GM21390 (cell line): ENCODE measurements at regions not wholly inside any gene's neighbourhood (a gene's known extent, or its start where the extent isn't known, plus 50 kb on each side); places are given as distances from the start of the nearest gene placed in this dataset.
"Not testable (repeated sequence)": the region's sequence is repeated elsewhere in the genome, so short reads cannot be mapped to it uniquely, and the experiment has no call there.

ENCODE experiments used
- ATAC-seq: cut with Tn5 transposase; IDR thresholded peaks from one replicate; pipeline ENCODE4 v1.9.1; 2021; ENCODE audit not compliant: unreplicated experiment

DNA sequence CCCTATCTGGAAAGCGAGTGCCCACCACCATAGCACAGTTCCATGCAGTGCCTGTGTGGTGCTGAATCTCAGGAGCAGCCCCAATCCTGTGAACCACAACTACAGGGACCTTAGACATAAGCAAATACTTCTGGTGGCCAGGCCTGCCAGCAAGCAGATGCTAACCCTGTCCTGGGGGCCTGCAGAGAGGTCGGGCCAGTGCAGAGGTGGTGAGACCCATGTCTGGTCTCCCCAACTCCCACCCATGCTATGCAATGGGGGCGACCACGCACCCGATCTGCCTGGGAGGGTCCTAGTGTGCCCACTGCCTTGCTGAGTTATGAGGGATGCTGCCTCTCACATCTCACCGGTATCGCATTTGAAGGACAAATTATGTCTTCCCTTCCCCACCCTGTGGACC lies 151.6 kb upstream of the ZNF337 start:
- no peak for ATAC-seq

DNA sequence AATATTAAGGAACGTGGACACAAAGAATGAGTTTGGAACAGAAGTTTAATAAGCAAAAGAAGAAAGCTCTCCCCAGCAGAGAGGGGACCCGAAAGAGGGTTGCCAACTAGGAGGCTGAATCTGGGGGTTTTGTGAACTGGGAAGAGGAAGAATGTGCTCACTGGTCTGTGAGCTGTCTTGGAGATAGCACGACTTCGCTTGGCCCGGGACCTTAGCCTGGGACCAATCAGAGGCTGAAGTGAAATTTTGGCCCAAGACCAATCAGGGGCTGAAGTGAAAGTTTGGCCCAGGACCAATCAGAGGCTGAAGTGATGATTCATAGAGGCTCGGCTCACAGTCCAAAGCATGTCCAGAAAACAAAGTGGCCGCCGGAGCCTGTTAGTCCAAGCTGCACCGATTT lies 148.0 kb upstream of the ZNF337 start:
- ATAC-seq, result not testable (repeated sequence)

DNA sequence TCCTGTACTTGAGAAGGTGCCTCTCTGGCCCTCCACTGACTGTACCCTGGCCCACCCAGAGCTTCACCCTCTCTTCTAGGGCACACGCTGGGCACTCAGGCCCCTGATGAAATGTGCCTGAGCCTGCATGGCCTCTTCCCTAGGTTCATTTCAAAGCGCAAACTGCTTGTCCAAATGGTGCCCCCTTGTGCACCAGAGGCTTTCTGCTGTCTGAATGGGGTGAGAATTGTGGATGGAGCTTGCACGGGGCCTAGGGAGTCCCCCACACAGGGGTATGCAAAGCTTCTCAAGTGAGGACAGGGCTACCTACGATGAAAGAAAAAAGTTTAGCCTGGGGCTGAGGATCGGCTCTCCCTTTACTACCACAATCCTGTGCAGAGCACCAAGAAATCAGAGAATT lies 116.9 kb upstream of the ZNF337 start:
- not testable (repeated sequence) for ATAC-seq

DNA sequence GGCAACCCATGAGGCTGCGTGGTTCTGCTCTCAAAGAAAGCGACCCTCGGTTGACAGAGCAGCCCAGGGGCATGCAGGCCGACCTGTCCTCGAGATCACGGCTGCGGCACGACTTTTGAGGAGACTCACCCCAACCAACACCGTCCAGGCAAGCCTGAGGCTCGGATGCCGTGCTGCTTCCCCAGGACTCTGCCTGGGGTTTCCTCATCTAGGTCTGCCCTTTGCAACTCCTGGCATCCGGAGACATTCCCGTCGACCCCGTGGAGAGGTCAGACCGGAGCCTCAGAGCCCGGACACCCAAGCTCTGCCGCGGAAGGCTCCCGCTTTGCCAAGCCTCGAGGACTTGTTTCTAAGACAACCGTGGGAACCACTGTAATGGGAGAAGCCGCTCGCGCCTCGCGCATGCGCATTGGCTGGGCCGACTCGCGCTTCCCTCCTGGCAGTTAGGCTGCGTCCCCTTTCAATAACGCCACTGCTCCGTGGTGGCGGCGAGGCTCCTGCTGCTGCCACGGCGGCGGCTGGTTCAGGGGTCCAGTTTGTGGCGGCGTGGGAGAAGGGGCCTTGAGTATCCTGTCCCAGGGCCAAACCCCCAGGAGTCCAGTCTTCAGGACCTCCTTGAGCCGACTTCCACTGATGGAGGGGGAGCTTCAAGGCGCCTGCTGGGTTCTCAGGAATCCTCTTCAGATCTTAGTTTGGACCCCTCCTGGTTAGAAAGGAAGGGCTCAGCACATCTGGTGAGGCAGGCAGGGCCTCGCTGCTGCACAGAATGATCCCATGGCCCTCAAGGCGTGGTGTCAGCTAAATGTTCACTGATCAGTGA lies 101.7 kb upstream of the ZNF337 start:
- not testable (repeated sequence) for ATAC-seq

DNA sequence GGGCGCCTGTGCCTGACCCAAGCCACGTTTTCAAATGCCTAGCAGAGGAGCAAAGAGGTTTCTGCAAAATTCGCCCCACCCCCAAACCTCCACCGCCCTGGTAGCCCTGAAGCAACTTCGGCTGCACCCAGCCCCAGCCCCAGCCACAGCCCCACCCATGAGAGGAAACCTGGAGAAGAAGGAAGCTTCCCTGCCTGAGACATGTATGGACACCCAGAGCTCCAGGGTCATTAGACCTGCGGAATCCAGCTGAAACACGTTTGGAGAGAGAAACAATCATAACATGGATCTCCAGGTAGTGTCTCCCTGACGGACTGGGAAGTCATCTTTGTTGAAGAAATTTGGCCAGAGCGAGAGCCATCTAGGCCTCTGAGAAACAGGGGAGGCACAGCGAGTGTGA lies 100.4 kb upstream of the ZNF337 start:
- ATAC-seq, result not testable (repeated sequence)

DNA sequence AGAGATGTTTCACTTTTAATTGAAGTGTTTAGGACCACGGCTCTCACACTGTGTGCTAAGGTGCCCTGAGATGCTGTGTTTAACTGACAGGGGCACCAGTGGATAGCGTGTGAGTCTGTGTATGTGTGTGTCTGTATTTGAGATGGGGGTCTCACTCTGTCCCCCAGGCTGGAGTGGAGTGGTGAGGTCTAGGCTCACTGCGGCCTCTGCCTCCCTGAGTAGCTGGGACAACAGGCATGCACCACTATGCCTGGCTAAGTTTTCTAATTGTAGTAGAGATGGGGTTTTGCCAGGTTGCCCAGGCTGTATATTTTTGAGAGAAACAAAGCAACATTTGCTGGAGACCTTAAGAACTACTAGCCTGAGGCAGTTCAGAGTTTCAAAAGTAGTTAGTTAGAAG lies 80.6 kb upstream of the ZNF337 start:
- not testable (repeated sequence) for ATAC-seq

DNA sequence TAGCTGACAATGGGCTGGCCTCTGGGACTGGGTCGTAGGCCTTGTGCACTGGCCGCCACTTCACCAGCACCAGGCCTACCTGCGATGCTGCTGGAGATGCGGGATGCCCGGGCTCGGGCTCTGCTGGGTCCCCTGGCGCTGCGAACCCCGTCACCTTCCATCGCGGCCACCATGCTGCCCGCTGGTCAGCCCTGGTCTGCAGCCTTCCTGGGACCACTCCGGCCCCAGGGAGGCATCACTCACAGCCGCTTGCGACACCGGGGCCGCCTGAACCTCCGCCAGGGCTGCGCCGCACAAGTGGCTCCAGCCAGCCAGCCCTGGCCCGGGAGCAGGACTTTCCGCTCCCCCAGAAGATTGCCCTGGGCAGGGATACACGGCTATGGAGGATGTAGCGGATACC lies 78.1 kb upstream of the ZNF337 start:
- ATAC-seq, result not testable (repeated sequence)

DNA sequence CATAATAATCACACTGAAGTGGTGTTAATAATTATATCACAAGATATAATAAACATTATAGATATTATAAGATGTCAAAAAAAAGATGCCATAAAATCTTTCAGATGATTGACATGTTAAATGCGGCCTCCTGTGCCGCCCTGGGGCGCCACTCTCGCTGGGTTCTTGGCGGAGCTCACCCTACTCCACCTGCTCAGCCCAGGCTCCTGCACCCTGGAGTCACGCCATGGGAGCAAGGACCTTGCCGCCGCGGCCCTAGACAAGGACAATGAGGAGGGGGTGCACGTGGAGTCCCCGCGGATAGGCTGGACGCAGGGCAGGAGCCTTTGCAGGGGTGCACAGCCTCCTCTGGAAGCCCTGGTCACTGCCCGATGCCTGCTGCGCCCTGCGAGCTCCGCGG lies 77.5 kb upstream of the ZNF337 start:
- ATAC-seq, result not testable (repeated sequence)

DNA sequence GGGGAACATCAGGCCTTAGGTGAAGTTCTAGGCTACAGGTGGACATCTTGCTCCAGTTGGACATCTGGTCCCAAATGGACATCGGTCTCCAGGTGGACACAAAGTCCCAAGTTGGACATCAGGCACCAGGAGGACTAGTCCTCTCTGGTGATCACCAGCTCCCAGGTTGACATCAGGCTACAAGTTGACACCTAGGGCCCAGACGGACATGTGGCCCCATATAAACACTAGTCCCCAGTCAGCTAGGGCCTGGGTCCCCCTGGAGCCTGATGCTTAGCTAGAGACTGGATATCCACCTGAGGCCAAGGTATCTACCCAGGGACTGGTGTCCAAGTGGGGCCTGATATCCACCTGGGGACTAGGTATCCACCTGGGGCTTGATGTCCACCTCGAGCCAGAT lies 75.8 kb upstream of the ZNF337 start:
- not testable (repeated sequence) for ATAC-seq

DNA sequence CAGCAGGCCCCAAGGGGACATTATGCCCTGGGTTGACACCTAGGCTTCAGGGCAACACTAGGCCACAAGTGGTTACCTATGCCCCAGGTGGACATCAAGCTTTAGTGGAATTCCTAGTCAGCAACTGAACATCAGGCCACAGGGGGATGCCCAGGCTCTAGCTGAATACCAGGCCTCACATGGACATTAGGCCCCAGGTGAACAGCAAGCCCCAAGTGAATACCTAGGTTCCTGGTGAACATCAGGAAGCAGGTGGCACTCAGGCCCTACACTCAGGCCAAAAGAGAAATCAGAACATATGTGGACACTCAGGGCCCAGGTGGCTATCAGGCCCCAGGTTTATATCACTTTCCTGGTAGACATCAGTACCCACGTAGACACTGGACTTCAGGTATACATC lies 75.2 kb upstream of the ZNF337 start:
- ATAC-seq, result not testable (repeated sequence)

DNA sequence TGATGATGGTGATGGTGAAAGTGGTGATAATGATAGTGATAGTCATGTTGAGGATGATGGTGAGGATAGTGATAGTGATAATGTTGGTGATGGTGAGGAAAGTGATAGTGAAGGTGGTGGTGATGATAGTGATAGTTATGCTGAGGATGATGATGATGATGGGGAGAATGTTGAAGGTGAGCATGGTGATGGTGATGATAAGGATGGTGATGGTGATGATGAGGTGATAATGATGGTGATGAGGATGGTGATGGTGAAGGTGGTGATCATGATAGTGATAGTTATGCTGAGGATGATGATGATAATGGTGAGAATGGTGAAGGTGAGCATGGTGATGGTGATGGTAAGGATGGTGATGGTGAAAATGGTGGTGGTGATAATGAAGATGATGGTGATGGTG lies 64.9 kb upstream of the ZNF337 start:
- no peak for ATAC-seq

DNA sequence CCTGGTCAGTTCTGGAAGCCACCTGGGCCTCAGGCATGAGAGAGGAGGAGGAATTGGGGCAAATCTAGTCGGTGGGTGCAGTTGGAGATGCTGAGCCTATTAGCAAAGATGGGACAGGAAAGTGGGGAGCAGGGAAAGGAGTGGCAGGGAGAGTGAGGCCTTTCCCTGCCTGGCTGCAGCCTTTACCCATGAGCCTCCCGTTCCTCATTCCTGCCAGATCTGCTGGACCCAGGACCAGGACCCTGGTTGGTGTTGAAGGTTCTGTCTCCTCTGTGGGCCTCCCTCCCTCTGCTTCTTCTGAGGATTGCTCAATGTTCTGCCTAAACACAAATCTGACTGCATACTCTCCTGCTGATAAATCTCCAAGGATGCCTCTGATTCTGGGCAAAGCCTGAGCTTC lies 64.4 kb upstream of the ZNF337 start:
- not testable (repeated sequence) for ATAC-seq

DNA sequence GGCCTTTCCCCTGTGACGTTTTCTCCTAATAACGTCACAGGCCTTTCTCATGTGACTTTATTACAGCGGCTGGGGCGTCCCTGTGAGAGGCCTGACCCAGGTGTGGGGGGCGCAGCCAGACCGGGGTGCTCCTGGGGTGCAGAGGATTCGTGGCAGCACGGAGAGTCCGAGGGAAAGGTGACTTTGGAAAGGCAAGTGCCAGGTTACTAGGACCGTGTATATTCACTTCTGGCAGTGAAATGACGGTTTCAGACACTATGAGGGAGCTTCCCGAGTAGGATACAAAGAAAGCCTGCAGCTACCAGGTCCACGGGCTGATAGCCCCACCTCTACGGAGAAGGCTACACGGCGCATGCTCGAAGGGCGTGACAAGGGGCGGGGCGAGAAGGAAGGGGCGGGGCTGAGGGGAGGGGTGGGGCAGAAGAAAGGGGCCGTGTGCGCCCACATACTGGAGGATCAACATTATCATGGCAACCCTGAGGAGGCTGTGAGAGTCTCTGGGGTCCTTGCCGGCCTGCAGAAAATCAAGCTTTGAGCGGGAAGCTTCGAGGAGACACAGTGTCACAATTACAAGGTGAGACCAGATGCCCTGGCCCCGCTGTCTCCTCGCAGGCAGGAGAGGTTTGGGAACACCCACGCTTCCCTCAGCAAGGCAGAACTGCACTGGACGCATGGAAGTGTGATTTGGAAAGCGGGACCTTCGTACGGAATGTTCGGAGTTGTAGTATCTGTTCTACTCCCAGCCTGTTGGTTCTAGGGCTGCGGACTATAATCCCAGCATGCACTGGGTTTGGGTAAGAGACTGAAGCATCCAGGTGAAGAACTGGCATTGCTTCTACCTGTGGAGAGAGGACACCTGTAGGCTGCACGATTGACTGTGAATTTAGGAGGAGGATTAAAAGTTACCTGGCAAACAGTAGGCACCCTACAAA lies 54.4 kb upstream of the ZNF337 start:
- ATAC-seq, result no peak

DNA sequence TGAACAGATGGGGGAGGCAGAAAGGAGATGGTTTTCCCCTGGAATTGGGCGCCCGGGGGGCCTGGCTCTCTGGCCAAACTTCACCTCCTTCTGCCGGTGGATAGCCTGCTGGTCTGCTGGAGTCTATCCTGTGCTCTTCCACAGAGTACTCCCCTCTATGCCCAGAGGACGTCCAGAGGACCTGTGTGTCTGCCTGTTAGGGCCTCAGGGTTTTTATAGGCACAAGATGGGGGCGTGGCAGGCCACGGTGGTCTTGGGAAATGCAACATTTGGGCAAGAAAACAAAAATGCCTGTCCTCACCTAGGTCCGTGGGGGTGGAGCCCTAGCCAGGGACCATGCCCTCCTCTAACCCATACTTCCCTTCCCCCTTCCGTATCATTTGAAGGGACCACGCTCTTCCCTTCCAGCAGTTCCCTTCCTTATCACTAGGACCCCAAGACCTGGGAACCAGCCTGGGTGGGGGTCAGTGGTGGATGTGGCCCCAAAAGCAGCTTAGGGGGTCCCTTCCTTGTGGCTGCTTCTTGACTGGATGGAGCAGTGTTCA lies 53.6 kb upstream of the ZNF337 start:
- ATAC-seq, result no peak

DNA sequence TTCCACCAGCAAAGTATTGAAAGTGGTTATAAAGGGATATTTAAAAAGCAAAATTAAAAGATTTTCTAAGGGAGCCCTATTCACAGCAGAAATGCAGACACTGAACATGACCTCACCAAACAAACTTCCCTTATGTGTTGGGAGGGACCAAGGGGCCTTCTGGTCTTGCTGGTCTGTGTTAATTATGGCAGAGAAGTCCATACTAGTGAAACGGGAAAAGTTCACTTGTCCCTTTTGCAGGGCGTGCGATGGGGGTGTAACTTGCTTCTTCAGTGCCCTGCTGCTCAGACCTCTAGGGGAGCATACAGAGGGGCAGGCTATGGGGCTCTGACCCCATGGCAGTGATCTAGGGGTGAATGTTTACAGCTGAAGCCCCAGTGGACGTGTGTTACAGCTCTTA lies 53.0 kb upstream of the ZNF337 start:
- ATAC-seq, result no peak
